ENCODE measurements at regions not wholly inside any gene's neighbourhood (a gene's known extent, or its start where the extent isn't known, plus 50 kb on each side); places are given as distances from the start of the nearest gene placed in this dataset.

- H3K4me3 ChIP-seq (ENCODE audit: low read length): no peak overlapping the region
- no peak for DNase-seq (ENCODE audit: low read depth)
- no peak for TF ChIP-seq CTCF (conservative IDR thresholded peaks at IDR 0.05; ENCODE audit: low read length)
Measured at GRCh38 chr6:40734607-40735006, 147.4 kb upstream of the LRFN2 start.

GRCh38 chr6:40733770-40734396 lies 146.7 kb upstream of the LRFN2 start:
- no peak for DNase-seq (ENCODE audit: low read depth)
- TF ChIP-seq CTCF (conservative IDR thresholded peaks at IDR 0.05; ENCODE audit: low read length): no peak
- H3K4me3 ChIP-seq (ENCODE audit: low read length): no peak overlapping the region

- no peak overlapping the region for H3K4me3 ChIP-seq (ENCODE audit: low read length)
- no peak for TF ChIP-seq CTCF (conservative IDR thresholded peaks at IDR 0.05; ENCODE audit: low read length)
- no peak for DNase-seq (ENCODE audit: low read depth)
Measured at GRCh38 chr6:40733290-40733689, 146.1 kb upstream of the LRFN2 start.

GRCh38 chr6:40732878-40733277 lies 145.7 kb upstream of the LRFN2 start:
- H3K4me3 ChIP-seq (ENCODE audit: low read length): no peak overlapping the region
- DNase-seq (ENCODE audit: low read depth): no peak
- TF ChIP-seq CTCF (conservative IDR thresholded peaks at IDR 0.05; ENCODE audit: low read length): no peak

- H3K4me3 ChIP-seq (ENCODE audit: low read length): no peak overlapping the region
- no peak for TF ChIP-seq CTCF (conservative IDR thresholded peaks at IDR 0.05; ENCODE audit: low read length)
- DNase-seq (ENCODE audit: low read depth): no peak
Measured at GRCh38 chr6:40728643-40729042, 141.5 kb upstream of the LRFN2 start.

- H3K4me3 ChIP-seq (ENCODE audit: low read length): no peak overlapping the region
- DNase-seq (ENCODE audit: low read depth): no peak
- TF ChIP-seq CTCF (conservative IDR thresholded peaks at IDR 0.05; ENCODE audit: low read length): no peak
Measured at GRCh38 chr6:40727271-40727670, 140.1 kb upstream of the LRFN2 start.

- H3K4me3 ChIP-seq (ENCODE audit: low read length): no peak overlapping the region
- no peak for DNase-seq (ENCODE audit: low read depth)
- TF ChIP-seq CTCF (conservative IDR thresholded peaks at IDR 0.05; ENCODE audit: low read length): no peak
Measured at GRCh38 chr6:40726853-40727252, 139.7 kb upstream of the LRFN2 start.
